Activated T-helper 9 cell treated with anti-CD3 and anti-CD28 coated beads, Interleukin-2, amount 50 U/mL, for 16 hours (primary cell): ENCODE measurements at regions not wholly inside any gene's neighbourhood (a gene's known extent, or its start where the extent isn't known, plus 50 kb on each side); places are given as distances from the start of the nearest gene placed in this dataset.

Experiments used
- DNase-seq: peaks from one replicate; pipeline ENCODE4 v3.0.0-alpha.2; 2020; ENCODE audit warnings: low read depth

GRCh38 chr12:116382686-116383530 lies 105.4 kb upstream of the MED13L start:
- DNase-seq = no peak

DNA sequence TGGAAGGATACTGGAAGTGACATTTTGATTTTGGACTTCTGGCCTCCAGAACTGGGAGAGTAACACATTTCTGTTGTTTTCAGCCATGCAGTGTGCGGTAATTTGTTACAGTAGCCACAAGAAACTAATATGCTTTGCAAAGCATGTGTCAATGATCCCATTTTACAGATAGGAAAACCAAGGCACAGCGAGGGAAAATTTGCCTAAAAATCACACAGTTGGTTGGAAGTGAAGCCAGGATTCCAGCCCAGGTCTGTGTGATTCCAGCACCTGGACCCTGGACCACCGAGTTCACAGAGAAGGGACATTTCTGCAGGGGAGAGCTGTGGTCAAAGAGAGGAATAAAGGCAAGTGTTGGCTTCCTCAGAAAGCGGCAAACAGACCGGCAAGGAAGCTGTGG lies 106.7 kb upstream of the MED13L start:
- DNase-seq = no peak

- DNase-seq = no peak
These were observed 107.4 kb upstream of the MED13L start for GRCh38 chr12:116384691-116385485.

- no peak for DNase-seq
These were observed 108.2 kb upstream of the MED13L start for GRCh38 chr12:116385486-116386217.

- no peak for DNase-seq
These were observed 111.8 kb upstream of the MED13L start for GRCh38 chr12:116389326-116389725.

GRCh38 chr12:116389990-116390389 lies 112.5 kb upstream of the MED13L start:
- no peak for DNase-seq

DNA sequence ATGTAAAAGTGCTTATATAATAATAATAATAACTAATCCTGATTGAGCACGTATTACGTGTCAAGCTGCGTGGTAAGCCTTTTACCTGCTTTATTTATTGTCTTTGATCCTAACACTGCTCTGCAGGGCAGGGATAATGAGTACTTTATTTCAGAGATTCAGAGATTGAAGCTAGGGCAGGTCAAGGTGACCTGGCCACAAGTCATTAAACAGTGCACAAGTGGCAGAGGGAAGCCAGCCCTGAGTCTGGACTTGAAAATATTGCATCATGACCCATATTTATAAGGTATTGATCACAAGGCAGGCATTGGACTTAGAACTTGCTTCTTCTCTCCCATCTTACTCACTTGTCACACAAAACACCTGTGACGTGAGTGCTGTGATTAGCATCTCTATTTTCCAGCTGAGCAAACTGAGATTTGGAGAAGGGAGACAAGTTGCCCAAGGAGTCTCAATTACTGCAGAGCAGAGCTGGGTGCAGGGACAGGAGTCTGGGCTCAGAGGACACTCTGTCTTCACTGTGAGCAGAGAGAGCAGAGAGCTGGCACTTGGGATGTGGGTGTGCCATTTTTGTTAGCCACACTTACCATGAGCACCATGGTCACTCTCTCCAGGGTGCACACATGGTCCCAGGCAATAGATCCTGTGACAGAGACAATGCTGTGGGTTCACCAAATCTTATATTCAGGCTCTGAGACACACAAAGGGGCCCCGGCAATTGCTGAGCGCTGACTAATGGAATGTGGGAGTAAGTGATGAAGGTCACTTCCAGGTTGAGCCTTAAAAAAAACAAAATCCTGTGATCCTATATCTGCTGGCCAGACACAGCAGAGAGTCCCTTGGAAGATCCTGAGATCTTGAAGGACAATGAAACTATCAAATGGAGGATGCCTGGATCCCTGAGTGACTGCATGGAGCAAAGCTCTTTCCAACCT lies 113.2 kb upstream of the MED13L start:
- DNase-seq = no peak

DNA sequence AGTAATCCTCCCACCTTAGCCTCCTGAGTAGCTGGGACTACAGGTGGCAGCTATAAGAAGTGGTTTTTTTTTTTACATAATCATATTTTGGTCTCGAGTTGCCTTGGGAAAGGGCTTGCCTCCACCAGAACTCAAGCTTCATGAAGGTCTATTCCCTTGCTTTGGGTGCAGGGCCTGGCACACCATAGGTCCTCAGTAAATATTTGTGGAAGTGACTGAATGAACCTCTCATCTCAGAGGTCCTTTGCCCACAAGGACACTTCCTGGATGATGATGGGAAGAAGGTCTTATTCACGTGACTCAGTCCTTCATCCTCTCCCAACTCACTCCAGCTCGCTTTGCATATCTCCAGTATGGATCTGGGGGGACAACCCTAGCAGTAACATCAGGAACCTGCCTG lies 114.0 kb upstream of the MED13L start:
- DNase-seq = no peak

DNA sequence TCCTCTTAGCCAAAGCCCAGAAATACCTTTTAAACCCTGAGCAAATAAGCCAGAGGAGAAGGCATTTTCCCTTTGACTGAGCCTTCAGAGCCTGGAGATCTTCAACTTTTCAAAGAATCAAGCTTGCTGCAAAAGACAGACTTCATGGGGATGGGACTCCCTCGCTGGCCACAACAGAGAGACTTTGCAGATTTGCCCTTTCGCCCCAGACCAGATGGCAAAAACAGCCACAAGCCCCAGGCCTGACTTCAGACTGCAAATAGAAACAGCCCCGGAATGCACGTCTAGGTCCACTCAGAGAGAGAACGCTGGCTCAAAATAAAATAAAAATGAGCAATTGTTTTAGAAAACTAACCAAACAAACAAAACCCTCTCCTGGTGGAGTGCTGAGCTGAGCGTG lies 114.6 kb upstream of the MED13L start:
- DNase-seq = no peak

- DNase-seq = no peak
These were observed 115.8 kb upstream of the MED13L start for GRCh38 chr12:116393255-116393654.

GRCh38 chr12:116393859-116394650 lies 116.6 kb upstream of the MED13L start:
- no peak for DNase-seq

- DNase-seq = no peak
These were observed 117.9 kb upstream of the MED13L start for GRCh38 chr12:116395396-116395795.

DNA sequence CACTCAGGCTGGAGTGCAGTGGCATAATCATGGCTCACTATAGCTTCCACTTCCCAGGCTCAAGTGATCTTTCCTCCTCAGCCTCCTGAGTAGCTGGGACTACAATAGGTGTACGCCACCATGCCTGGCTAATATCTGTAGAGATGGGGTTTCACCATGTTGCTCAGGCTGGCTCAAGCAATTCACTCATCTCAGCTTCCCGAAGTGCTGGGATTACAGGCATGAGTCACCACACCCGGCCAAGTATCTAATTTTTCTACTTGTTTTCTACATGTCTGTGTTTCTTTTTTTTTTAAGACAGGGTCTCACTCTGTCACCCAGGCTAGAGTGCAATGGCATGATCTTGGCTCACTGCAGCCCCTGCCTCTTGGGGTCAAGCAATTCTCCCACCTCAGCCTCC lies 119.7 kb upstream of the MED13L start:
- DNase-seq = no peak

- no peak for DNase-seq
These were observed 120.7 kb upstream of the MED13L start for GRCh38 chr12:116398193-116398592.

GRCh38 chr12:116399055-116399454 lies 121.6 kb upstream of the MED13L start:
- DNase-seq = no peak

DNA sequence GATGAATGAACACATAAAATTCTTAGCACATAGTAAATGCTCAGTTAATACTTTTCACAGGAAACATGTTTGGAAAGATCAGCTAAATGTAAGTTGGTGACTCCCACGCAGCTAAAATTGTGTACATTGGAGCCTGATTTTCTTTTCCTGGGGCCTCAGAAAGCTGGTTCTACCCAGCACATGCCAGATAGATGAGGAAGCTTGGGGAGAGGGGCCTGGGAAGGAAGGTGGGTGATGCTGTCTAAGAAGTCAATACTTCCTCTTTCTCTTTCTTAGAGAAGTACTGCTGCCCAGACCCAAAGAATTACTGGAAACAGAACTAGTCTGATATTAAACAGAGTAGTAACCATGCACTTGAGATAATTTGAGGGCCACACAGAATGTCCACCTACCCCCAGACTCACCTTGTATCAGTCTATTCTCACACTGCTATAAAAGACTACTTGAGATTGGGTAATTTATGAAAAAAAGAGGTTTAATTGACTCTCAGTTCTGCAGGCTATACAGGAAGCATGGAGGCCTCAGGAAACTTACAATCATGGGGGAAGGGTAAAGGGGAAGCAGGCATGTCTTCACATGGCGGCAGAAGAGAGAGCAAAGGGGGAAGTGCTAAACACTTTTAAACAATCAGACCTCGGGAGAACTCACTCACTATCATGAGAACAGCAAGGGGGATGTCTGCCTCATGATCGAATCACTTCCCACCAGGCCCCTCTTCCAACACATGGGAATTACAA lies 123.3 kb upstream of the MED13L start:
- DNase-seq = no peak

- no peak for DNase-seq
These were observed 124.1 kb upstream of the MED13L start for GRCh38 chr12:116401565-116401964.

DNA sequence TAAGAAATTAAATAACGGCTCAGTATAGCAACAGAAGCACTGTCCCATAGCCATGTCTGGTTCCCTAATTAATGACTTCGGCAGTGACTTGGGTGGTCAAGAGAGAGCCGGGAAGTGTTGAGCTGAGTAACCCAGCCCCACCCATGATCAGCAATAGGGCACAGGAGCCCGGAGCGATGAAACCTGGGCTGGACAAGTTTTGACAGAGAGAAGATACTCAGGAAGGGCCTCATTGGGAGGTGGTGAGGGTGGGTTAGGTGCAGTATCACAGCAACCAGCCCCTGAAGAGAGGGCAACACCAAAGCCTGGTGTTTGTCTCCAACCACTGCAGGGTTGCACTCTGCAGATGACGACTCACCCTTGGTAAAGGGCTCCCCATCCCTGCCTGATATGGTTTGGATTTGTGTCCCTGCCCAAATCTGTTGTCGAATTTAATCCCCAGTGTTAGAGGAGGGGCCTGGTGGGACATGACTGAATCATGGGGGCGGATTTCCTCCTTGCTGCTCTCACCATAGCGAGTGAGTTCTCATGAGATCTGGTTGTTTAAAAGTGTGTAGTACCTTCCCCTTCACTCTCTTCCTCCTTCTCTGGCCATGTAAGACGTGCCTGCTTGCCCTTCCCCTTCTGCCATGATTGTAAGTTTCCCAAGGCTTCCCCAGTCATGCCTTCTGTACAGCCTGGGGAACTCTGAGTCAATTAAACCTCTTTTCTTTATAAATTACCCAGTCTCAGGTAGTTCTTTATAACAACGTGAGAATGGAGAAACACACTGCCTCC lies 124.9 kb upstream of the MED13L start:
- no peak for DNase-seq

GRCh38 chr12:116403546-116403945 lies 126.1 kb upstream of the MED13L start:
- no peak for DNase-seq
